ENCODE measurements at regions not wholly inside any gene's neighbourhood (a gene's known extent, or its start where the extent isn't known, plus 50 kb on each side); places are given as distances from the start of the nearest gene placed in this dataset.
A peak's percentile ranks its signal among the peaks of the same experiment; 100 is the strongest.

GRCh38 chr16:85363427-85363826, 249.7 kb upstream of the GSE1 start:
- Mint-ChIP-seq H3K36me3 (ENCODE audit: low read depth) (peaks cover 6% of the 10 kb centered on the region), H3K27me3 (ENCODE audit: low read depth) (peaks cover 4% of the 10 kb centered on the region), H3K4me3 (no peak overlapping the region), H3K27ac (peak overlapping the region in 1 of 3 experiments; percentile 75), H3K4me1 (peaks cover 63% of the 10 kb centered on the region), H3K9me3 (no peaks in the 10 kb centered on the region)
- TF ChIP-seq, protein P1, sequence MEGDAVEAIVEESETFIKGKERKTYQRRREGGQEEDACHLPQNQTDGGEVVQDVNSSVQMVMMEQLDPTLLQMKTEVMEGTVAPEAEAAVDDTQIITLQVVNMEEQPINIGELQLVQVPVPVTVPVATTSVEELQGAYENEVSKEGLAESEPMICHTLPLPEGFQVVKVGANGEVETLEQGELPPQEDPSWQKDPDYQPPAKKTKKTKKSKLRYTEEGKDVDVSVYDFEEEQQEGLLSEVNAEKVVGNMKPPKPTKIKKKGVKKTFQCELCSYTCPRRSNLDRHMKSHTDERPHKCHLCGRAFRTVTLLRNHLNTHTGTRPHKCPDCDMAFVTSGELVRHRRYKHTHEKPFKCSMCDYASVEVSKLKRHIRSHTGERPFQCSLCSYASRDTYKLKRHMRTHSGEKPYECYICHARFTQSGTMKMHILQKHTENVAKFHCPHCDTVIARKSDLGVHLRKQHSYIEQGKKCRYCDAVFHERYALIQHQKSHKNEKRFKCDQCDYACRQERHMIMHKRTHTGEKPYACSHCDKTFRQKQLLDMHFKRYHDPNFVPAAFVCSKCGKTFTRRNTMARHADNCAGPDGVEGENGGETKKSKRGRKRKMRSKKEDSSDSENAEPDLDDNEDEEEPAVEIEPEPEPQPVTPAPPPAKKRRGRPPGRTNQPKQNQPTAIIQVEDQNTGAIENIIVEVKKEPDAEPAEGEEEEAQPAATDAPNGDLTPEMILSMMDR (IDR thresholded peaks at IDR 0.05; ENCODE audit: unreplicated experiment in 3 of 3) = no peak

- peaks cover 5% of the 10 kb centered on the region for H3K27me3 Mint-ChIP-seq (ENCODE audit: low read depth)
- TF ChIP-seq, protein P1 (IDR thresholded peaks at IDR 0.05; ENCODE audit: unreplicated experiment in 3 of 3) = no peak
- H3K4me1 Mint-ChIP-seq = peaks cover 60% of the 10 kb centered on the region
- H3K27ac Mint-ChIP-seq = peak overlapping the region in 2 of 3 experiments; percentile 69 to 75
- no peaks in the 10 kb centered on the region for H3K9me3 Mint-ChIP-seq
- no peak overlapping the region for H3K4me3 Mint-ChIP-seq
- H3K36me3 Mint-ChIP-seq (ENCODE audit: low read depth) = peaks cover 6% of the 10 kb centered on the region
Observed at GRCh38 chr16:85363881-85364280, 249.2 kb upstream of the GSE1 start.

DNA sequence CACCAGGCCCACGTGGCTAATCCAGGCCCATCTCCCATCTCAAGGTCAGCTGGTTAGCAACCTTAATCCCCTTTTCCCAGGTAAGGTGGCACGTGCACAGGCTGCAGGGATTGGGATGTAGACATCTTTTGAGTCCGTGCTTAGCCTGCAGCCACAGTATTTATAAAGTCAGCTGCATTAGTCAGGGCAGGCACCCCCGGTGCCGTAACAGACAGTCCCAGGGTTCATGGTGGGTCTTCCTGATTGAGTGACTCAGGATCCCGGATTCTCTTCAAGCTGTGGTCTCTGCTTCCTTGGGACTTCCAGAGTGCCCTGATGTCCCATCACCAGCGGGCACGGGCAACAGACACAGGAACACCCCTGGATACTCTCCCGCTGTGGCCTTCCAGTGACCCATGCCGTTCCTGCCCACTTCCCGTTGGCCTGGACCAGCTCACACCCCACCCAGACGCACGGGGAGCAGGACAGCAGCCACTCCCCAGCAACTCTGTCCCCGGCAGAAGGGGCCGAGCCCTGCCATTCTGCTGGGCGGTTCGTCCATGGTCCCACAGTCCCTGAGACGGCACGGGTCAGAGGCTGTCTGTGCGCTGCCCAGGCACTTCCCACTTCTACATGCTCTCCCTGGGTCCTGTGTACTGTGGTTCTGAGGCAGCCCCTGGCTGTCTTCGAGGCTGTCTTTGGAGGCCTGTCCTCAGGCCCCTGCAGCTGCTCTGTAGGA, 248.6 kb upstream of the GSE1 start:
- Mint-ChIP-seq H3K27ac (peak overlapping the region; percentile 45 to 75 (median 69)), H3K4me3 (no peak overlapping the region), H3K36me3 (ENCODE audit: low read depth) (peaks cover 6% of the 10 kb centered on the region), H3K9me3 (no peaks in the 10 kb centered on the region), H3K4me1 (peaks cover 65% of the 10 kb centered on the region), H3K27me3 (ENCODE audit: low read depth) (peaks cover 11% of the 10 kb centered on the region)
- TF ChIP-seq, protein P1 (IDR thresholded peaks at IDR 0.05; ENCODE audit: unreplicated experiment in 3 of 3) = no peak

GRCh38 chr16:85365120-85365519, 248.0 kb upstream of the GSE1 start:
- H3K4me3 Mint-ChIP-seq = no peak overlapping the region
- H3K27ac Mint-ChIP-seq = peak overlapping the region; percentile 35 to 59 (median 45)
- H3K9me3 Mint-ChIP-seq = no peaks in the 10 kb centered on the region
- TF ChIP-seq, protein P1 (IDR thresholded peaks at IDR 0.05; ENCODE audit: unreplicated experiment in 3 of 3) = no peak
- H3K36me3 Mint-ChIP-seq (ENCODE audit: low read depth) = peaks cover 6% of the 10 kb centered on the region
- peaks cover 67% of the 10 kb centered on the region for H3K4me1 Mint-ChIP-seq
- peaks cover 12% of the 10 kb centered on the region for H3K27me3 Mint-ChIP-seq (ENCODE audit: low read depth)

GRCh38 chr16:85366031-85366763, 246.9 kb upstream of the GSE1 start:
- H3K27me3 Mint-ChIP-seq (ENCODE audit: low read depth) = peaks cover 12% of the 10 kb centered on the region
- H3K36me3 Mint-ChIP-seq (ENCODE audit: low read depth) = peaks cover 6% of the 10 kb centered on the region
- TF ChIP-seq, protein P1 (IDR thresholded peaks at IDR 0.05; ENCODE audit: unreplicated experiment in 3 of 3) = no peak
- H3K9me3 Mint-ChIP-seq = no peaks in the 10 kb centered on the region
- H3K4me3 Mint-ChIP-seq = peak overlapping the region; percentile 1 to 25 (median 4)
- peaks cover 58% of the 10 kb centered on the region for H3K4me1 Mint-ChIP-seq
- peak overlapping the region; percentile 78 to 83 (median 80) for H3K27ac Mint-ChIP-seq

Measured in nephron (organoid).